GM12874 (cell line): ENCODE measurements at regions not wholly inside any gene's neighbourhood (a gene's known extent, or its start where the extent isn't known, plus 50 kb on each side); places are given as distances from the start of the nearest gene placed in this dataset.
A peak's percentile ranks its signal among the peaks of the same experiment; 100 is the strongest.

Source experiments
- CTCF ChIP-seq: IDR thresholded peaks from 2 replicates; pipeline ENCODE4 v1.5.1; 2011; ENCODE audit warnings: low read depth, mild to moderate bottlenecking, control low read depth, low read length, moderate library complexity; ENCODE audit not compliant: insufficient read depth

GRCh38 chr13:59236309-59236919 lies 927.3 kb downstream of the DIAPH3 start:
- no peak for TF ChIP-seq CTCF

- TF ChIP-seq CTCF, result no peak
Observed at GRCh38 chr13:59236944-59237343, 926.8 kb downstream of the DIAPH3 start.

- no peak for TF ChIP-seq CTCF
Observed at GRCh38 chr13:59247171-59247570, 916.6 kb downstream of the DIAPH3 start.

GRCh38 chr13:59250336-59251189 lies 913.2 kb downstream of the DIAPH3 start:
- TF ChIP-seq CTCF, result no peak

- no peak for TF ChIP-seq CTCF
Observed at GRCh38 chr13:59259165-59260000, 904.3 kb downstream of the DIAPH3 start.

- peak; percentile 22; the same call in 1 of the 2 replicates for TF ChIP-seq CTCF
Observed at GRCh38 chr13:59261928-59262488, 901.7 kb downstream of the DIAPH3 start.

GRCh38 chr13:59263531-59263930 lies 900.2 kb downstream of the DIAPH3 start:
- no peak for TF ChIP-seq CTCF
